K562 (cell line): ENCODE measurements at regions not wholly inside any gene's neighbourhood (a gene's known extent, or its start where the extent isn't known, plus 50 kb on each side); places are given as distances from the start of the nearest gene placed in this dataset.

Experiments
- CREM ChIP-seq: IDR thresholded peaks from 2 replicates; pipeline ENCODE4 v1.6.1; 2014; ENCODE audit warnings: antibody characterized with exemption, low read depth
- DMBX1 ChIP-seq: fragments of 250-450 bp; sonication (Bioruptor Pico); IDR thresholded peaks from 2 replicates; pipeline ENCODE4 v1.8.0; 2022; ENCODE audit warnings: inconsistent platforms, mild to moderate bottlenecking, moderate library complexity, borderline replicate concordance
- ILF3 ChIP-seq: fragments of 450-650 bp; IDR thresholded peaks from 2 replicates; pipeline ENCODE4 v1.6.1; 2018; ENCODE audit warnings: antibody characterized with exemption, mild to moderate bottlenecking, moderate library complexity, borderline replicate concordance
- RERE ChIP-seq: sonication (generic); formaldehyde crosslinking; IDR thresholded peaks from 2 replicates; pipeline ENCODE4 v1.8.0; 2023; ENCODE audit warnings: missing genetic modification reagents, mild to moderate bottlenecking, borderline replicate concordance
- ZNF395 ChIP-seq: fragments of 200-800 bp; sonication (Bioruptor generic); IDR thresholded peaks from 2 replicates; pipeline ENCODE4 v1.6.1; 2017; ENCODE audit warnings: missing genetic modification characterization, missing compliant biosample characterization
- ZNF57 ChIP-seq: fragments of 450-650 bp; formaldehyde crosslinking; IDR thresholded peaks from 2 replicates; pipeline ENCODE4 v1.4.0; 2020; ENCODE audit warnings: mild to moderate bottlenecking, moderate library complexity
- ZNF584 ChIP-seq: fragments of 200-800 bp; sonication (Bioruptor generic); IDR thresholded peaks from 2 replicates; pipeline ENCODE4 v1.6.1; 2016; ENCODE audit warnings: low read depth, mild to moderate bottlenecking, missing genetic modification characterization, missing compliant biosample characterization
- ZNF766 ChIP-seq: fragments of 200-800 bp; sonication (Bioruptor generic); conservative IDR thresholded peaks from 2 replicates; pipeline ENCODE4 v1.6.1; 2016; ENCODE audit warnings: missing genetic modification characterization, missing compliant biosample characterization

GRCh38 chr6:55943329-55943728, 67.9 kb upstream of the BMP5 start (continued):
- TF ChIP-seq RERE (CRISPR knock-in tag), result no peak
- TF ChIP-seq ZNF57 (CRISPR knock-in tag), result no peak
- no peak for TF ChIP-seq ZNF395
- no peak for TF ChIP-seq DMBX1 (CRISPR knock-in tag)
- TF ChIP-seq ZNF584, result no peak
- no peak for TF ChIP-seq CREM
- TF ChIP-seq ZNF766 (CRISPR knock-in tag), result no peak
- TF ChIP-seq ILF3, result no peak
